ENCODE measurements at regions not wholly inside any gene's neighbourhood (a gene's known extent, or its start where the extent isn't known, plus 50 kb on each side); places are given as distances from the start of the nearest gene placed in this dataset.

GRCh38 chrX:35456891-35457290 is 341.3 kb upstream of the MAGEB16 start:
- no peak for TF ChIP-seq POLR2A (IDR thresholded peaks at IDR 0.05; ENCODE audit: low read depth, low read length)
- TF ChIP-seq POLR2AphosphoS5 (IDR thresholded peaks at IDR 0.05; ENCODE audit: low read depth, low read length): no peak
